GM10248 (cell line): ENCODE measurements at regions not wholly inside any gene's neighbourhood (a gene's known extent, or its start where the extent isn't known, plus 50 kb on each side); places are given as distances from the start of the nearest gene placed in this dataset.
"Not testable (repeated sequence)": the region's sequence is repeated elsewhere in the genome, so short reads cannot be mapped to it uniquely, and the experiment has no call there.

Experiments used
- CTCF ChIA-PET: fragments of 300-600 bp; sonication (Branson Sonifier 250); formaldehyde crosslinking; extraction: SDS; loops from one replicate; lab custom pipeline; 2021; ENCODE audit warnings: antibody characterized with exemption; lab: Yijun Ruan, JAX
- POLR2A ChIA-PET: fragments of 350-650 bp; sonication (Branson Sonifier 250); formaldehyde crosslinking; extraction: SDS; loops from one replicate; lab custom pipeline; 2020; ENCODE audit warnings: antibody characterized with exemption; lab: Yijun Ruan, JAX
- DNase-seq: peaks from one replicate; pipeline ENCODE4 v3.0.0; 2012; ENCODE audit errors: extremely low spot score
- TF ChIP-seq, protein P1 (sequence below): IDR thresholded peaks from 2 replicates; pipeline ENCODE4 v1.5.1; 2012; ENCODE audit warnings: mild to moderate bottlenecking, low read depth; ENCODE audit errors: extremely low read depth, missing control alignments, control extremely low read depth

DNA sequence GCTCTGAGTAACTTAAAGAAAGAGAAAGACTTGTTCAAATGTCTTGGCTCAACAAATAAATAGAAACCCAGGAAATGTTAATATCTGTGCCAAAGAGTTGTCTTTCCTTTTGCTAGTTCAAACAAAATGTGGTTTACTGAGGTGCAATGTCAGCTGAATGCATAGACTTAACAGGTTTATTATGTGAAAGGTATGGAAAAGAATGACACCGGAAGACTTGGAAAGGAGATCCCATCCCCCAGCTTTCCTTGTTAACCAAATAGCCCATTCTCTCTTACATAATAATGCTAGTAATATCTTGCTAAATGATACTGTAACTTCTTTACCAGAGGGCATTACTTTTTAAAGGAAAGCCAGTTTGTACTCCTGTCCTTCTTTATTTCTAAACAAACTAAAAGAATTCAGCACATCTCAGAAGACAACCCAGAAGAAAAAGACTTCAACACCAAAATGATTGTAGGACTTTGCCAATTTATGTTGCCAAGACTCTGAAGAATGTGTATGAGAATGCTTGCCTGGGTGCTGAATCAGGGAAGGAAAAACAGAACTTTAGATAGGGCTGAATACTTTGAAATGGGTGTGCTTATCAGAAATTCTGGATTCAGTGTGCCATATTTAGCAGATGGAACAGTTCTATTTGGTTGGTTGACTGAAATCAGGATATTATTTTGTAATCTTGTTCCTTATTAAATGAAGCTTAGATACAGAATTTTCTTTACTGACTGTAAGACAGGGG is 344.1 kb downstream of the TMEM38B start:
- CTCF ChIA-PET, result interaction anchor here (0.9 kb wide), 1 partner anchor 10 kb away, joined by 3 read pairs; no protein-coding TSS in a partner anchor
- DNase-seq, result no peak
- POLR2A ChIA-PET, result no interaction called here
- TF ChIP-seq, protein P1, sequence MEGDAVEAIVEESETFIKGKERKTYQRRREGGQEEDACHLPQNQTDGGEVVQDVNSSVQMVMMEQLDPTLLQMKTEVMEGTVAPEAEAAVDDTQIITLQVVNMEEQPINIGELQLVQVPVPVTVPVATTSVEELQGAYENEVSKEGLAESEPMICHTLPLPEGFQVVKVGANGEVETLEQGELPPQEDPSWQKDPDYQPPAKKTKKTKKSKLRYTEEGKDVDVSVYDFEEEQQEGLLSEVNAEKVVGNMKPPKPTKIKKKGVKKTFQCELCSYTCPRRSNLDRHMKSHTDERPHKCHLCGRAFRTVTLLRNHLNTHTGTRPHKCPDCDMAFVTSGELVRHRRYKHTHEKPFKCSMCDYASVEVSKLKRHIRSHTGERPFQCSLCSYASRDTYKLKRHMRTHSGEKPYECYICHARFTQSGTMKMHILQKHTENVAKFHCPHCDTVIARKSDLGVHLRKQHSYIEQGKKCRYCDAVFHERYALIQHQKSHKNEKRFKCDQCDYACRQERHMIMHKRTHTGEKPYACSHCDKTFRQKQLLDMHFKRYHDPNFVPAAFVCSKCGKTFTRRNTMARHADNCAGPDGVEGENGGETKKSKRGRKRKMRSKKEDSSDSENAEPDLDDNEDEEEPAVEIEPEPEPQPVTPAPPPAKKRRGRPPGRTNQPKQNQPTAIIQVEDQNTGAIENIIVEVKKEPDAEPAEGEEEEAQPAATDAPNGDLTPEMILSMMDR, result no peak

- ChIA-PET CTCF (interaction anchor here (0.9 kb wide), 1 partner anchor 9 kb away, joined by 3 read pairs; no protein-coding TSS in a partner anchor), POLR2A (no interaction called here)
These were observed 345.0 kb downstream of the TMEM38B start for GRCh38 chr9:106039151-106039935.

DNA sequence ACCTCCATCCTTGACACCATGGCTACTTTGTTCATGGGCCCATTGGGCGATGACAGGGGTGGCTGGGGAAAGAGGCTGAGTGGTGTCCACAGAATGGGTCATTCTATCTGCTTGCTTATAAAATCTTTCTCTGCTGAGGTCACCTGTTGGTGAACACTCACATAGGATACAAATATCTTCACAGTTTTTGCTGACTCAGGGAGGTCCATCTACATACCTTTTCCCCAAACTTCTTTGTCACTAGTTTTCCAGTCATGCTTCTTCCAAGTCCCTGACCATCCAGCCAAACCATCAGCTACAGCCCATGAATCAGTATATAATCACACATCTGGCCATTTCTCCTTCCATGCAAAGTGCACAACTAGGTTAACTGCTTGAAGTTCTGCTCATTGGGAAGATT is 347.6 kb downstream of the TMEM38B start:
- POLR2A ChIA-PET, CTCF ChIA-PET, DNase-seq: not testable (repeated sequence)

More at GRCh38 chr9:106039151-106039935, 345.0 kb downstream of the TMEM38B start:
- DNase-seq, result no peak
- TF ChIP-seq, protein P1, result no peak

DNA sequence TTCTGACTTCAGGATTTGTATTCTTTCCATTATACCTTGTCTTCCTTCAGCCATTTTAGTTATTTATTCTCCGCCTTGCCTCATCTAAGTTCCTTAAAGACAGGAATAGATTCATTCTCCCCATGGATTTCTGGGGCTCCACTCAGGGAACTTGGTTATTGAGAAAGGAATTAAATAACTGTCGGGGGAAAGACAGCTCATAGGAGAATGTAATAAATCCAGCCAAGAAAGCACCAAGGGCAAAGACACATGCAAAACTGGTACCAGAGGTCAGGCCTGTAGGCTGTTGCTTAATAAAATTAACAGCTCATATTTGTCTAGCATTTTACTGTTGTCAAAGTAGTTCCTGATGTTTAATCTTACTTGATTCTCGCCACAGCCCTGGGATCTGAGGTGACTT is 357.2 kb downstream of the TMEM38B start:
- POLR2A ChIA-PET, result no interaction called here
- TF ChIP-seq, protein P1, result no peak
- CTCF ChIA-PET, result interaction anchor here (0.7 to 1.6 kb wide), 2 partner anchors 11 to 22 kb away, joined by 3 read pairs; no protein-coding TSS in a partner anchor
- no peak for DNase-seq

- POLR2A ChIA-PET, result no interaction called here
- DNase-seq, result no peak
- TF ChIP-seq, protein P1, result no peak
- CTCF ChIA-PET, result interaction anchor here (1.6 kb wide), 1 partner anchor 23 kb away, joined by 3 read pairs; no protein-coding TSS in a partner anchor
These were observed 357.8 kb downstream of the TMEM38B start for GRCh38 chr9:106052166-106052565.

DNA sequence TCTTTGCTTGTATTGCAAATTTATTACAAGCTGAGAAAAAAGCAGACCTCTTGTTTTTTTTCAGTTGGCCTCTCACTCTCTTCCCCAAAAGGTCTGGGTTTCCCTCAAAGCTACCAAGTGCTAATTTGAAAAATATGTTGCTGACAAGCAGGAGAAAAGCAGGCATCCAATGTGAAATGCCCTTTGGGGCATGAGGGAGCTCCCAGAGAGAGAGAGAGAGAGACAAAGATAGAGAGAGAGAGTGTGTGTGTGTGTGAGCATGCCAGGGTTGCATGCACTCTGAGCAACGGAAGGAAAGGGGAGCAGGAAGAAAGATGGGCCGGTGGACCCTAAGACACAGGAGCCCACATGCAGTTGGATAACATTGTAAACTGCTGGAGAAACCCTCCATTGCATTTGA is 358.4 kb downstream of the TMEM38B start:
- POLR2A ChIA-PET, result no interaction called here
- CTCF ChIA-PET, result interaction anchor here (0.9 kb wide), 1 partner anchor 24 kb away, joined by 3 read pairs; no protein-coding TSS in a partner anchor
- no peak for DNase-seq
- TF ChIP-seq, protein P1, result no peak
